Common myeloid progenitor, CD34-positive (primary cell): ENCODE measurements at regions not wholly inside any gene's neighbourhood (a gene's known extent, or its start where the extent isn't known, plus 50 kb on each side); places are given as distances from the start of the nearest gene placed in this dataset.

Experiments used
- CTCF ChIA-PET: fragments of 350-600 bp; sonication (Branson Sonifier 250); formaldehyde crosslinking; loops from one replicate; lab custom pipeline; 2021; ENCODE audit warnings: antibody characterized with exemption; lab: Charles Lee
- POLR2A ChIA-PET: fragments of 350-600 bp; sonication (Branson Sonifier 250); formaldehyde crosslinking; loops from one replicate; lab custom pipeline; 2021; ENCODE audit warnings: antibody characterized with exemption; lab: Charles Lee
- DNase-seq, 3 donors: peaks; one replicate each; pipeline versions ENCODE4 v3.0.0 to v3.0.0-alpha.2; 2013
- H3K27ac ChIP-seq, 2 experiments: 1 replicate in 1 of 2; 2 replicates in 1 of 2; pipeline ENCODE4 v1.7.0; 2013; ENCODE audit warnings: inconsistent platforms in 2 of 2, low read length in 2 of 2, mild to moderate bottlenecking in 2 of 2, low read depth in 1 of 2, moderate library complexity in 1 of 2; ENCODE audit not compliant: severe bottlenecking in 2 of 2, insufficient read depth in 1 of 2, poor library complexity in 1 of 2
- H3K27me3 ChIP-seq, 5 experiments: replicated peaks in 2 of 5; 1 replicate in 3 of 5; 2 replicates in 2 of 5; pipeline versions ENCODE4 v1.6.1 to v1.7.0; 2013; ENCODE audit warnings: low read length in 4 of 5, mild to moderate bottlenecking in 2 of 5, moderate library complexity in 2 of 5, inconsistent platforms in 1 of 5; ENCODE audit not compliant: insufficient read depth in 5 of 5, control insufficient read depth in 4 of 5
- H3K36me3 ChIP-seq, 4 experiments: 1 replicate in 2 of 4; 2 replicates in 2 of 4; pipeline versions ENCODE4 v1.6.1 to v1.7.0; 2013; ENCODE audit warnings: low read length in 3 of 4, control low read depth in 1 of 4, mild to moderate bottlenecking in 1 of 4; ENCODE audit not compliant: control insufficient read depth in 4 of 4, insufficient read depth in 4 of 4
- H3K4me1 ChIP-seq, 4 experiments: 1 replicate in 3 of 4; 2 replicates in 1 of 4; pipeline versions ENCODE4 v1.6.1 to v1.7.1; 2013; ENCODE audit warnings: low read length in 3 of 4, mild to moderate bottlenecking in 3 of 4, control low read depth in 1 of 4, inconsistent platforms in 1 of 4, moderate library complexity in 1 of 4; ENCODE audit not compliant: control insufficient read depth in 4 of 4, insufficient read depth in 4 of 4; ENCODE audit errors: control extremely low read depth in 1 of 4
- H3K4me3 ChIP-seq, 7 experiments: 1 replicate in 4 of 7; 2 replicates in 3 of 7; pipeline versions ENCODE4 v1.5.1 to v1.7.0; 2013; ENCODE audit warnings: mild to moderate bottlenecking in 7 of 7, low read length in 6 of 7, moderate library complexity in 6 of 7, inconsistent platforms in 2 of 7, low read depth in 2 of 7, control low read depth in 1 of 7; ENCODE audit not compliant: insufficient read depth in 4 of 7, control insufficient read depth in 1 of 7; ENCODE audit errors: extremely low read depth in 1 of 7
- H3K9me3 ChIP-seq, 5 experiments: 1 replicate in 4 of 5; 2 replicates in 1 of 5; pipeline versions ENCODE4 v1.6.1 to v1.7.1; 2013; ENCODE audit warnings: low read length in 4 of 5, mild to moderate bottlenecking in 2 of 5, inconsistent platforms in 1 of 5, low read depth in 1 of 5, moderate library complexity in 1 of 5; ENCODE audit not compliant: control insufficient read depth in 4 of 5, insufficient read depth in 2 of 5; ENCODE audit errors: control extremely low read depth in 1 of 5
- WGBS: methylation state at CpG from one replicate; pipeline ENCODE4 v1.1.5; 2013; ENCODE audit not compliant: insufficient coverage; 5-methylcytosine and 5-hydroxymethylcytosine counted together

GRCh38 chr2:226052772-226053416 is 653.4 kb downstream of the NYAP2 start:
- Histone ChIP-seq H3K27me3 (no peaks in the 10 kb centered on the region), H3K4me1 (no peaks in the 10 kb centered on the region), H3K4me3 (no peak overlapping the region), H3K36me3 (no peaks in the 10 kb centered on the region), H3K9me3 (peaks cover 0 to 3% (median 0%) of the 10 kb centered on the region in 5 experiments), H3K27ac (no peak overlapping the region)
- ChIA-PET CTCF (no interaction called here), POLR2A (no interaction called here)
- WGBS, result 100% methylated on average over 3 of the region's 6 CpGs
- DNase-seq, result no peak

GRCh38 chr2:226050822-226051221 is 651.3 kb downstream of the NYAP2 start:
- H3K9me3 ChIP-seq, result no peaks in the 10 kb centered on the region
- no peak overlapping the region for H3K4me3 ChIP-seq
- ChIA-PET POLR2A (no interaction called here), CTCF (no interaction called here)
- no peaks in the 10 kb centered on the region for H3K36me3 ChIP-seq
- H3K27me3 ChIP-seq, result no peaks in the 10 kb centered on the region
- H3K4me1 ChIP-seq, result no peaks in the 10 kb centered on the region
- WGBS, result 100% methylated on average over 2 of the region's 5 CpGs
- DNase-seq, result no peak
- no peak overlapping the region for H3K27ac ChIP-seq

- H3K4me3 ChIP-seq, result no peak overlapping the region
- no peaks in the 10 kb centered on the region for H3K27me3 ChIP-seq
- H3K36me3 ChIP-seq, result no peaks in the 10 kb centered on the region
- no peaks in the 10 kb centered on the region for H3K4me1 ChIP-seq
- POLR2A ChIA-PET, result no interaction called here
- H3K9me3 ChIP-seq, result no peaks in the 10 kb centered on the region
- DNase-seq, result no peak
- CTCF ChIA-PET, result no interaction called here
- WGBS, result 76% methylated on average over 3 of the region's 4 CpGs
- no peak overlapping the region for H3K27ac ChIP-seq
Measured at GRCh38 chr2:226048611-226049010, 649.1 kb downstream of the NYAP2 start.

GRCh38 chr2:226045080-226045479 is 645.6 kb downstream of the NYAP2 start:
- Histone ChIP-seq H3K27ac (no peak overlapping the region), H3K4me3 (no peak overlapping the region), H3K9me3 (no peaks in the 10 kb centered on the region), H3K36me3 (no peaks in the 10 kb centered on the region), H3K27me3 (no peaks in the 10 kb centered on the region), H3K4me1 (no peaks in the 10 kb centered on the region)
- no peak for DNase-seq
- ChIA-PET CTCF (no interaction called here), POLR2A (no interaction called here)
- 99% methylated on average over 8 of the region's 8 CpGs for WGBS

GRCh38 chr2:226040344-226040900 is 640.9 kb downstream of the NYAP2 start:
- 86% methylated on average over 2 of the region's 2 CpGs for WGBS

GRCh38 chr2:226037526-226037925 is 638.0 kb downstream of the NYAP2 start:
- CTCF ChIA-PET, result no interaction called here
- 100% methylated on average over 1 of the region's 2 CpGs for WGBS

More at GRCh38 chr2:226040344-226040900, 640.9 kb downstream of the NYAP2 start:
- Histone ChIP-seq H3K36me3 (no peaks in the 10 kb centered on the region), H3K27me3 (no peaks in the 10 kb centered on the region), H3K4me1 (no peaks in the 10 kb centered on the region), H3K9me3 (peaks cover 0 to 4% (median 0%) of the 10 kb centered on the region in 5 experiments), H3K27ac (no peak overlapping the region), H3K4me3 (no peak overlapping the region)
- no peak for DNase-seq
- CTCF ChIA-PET, result interaction anchor here (1.4 kb wide), 1 partner anchor 9 kb away, joined by 4 read pairs; no protein-coding TSS in a partner anchor
- POLR2A ChIA-PET, result no interaction called here

More at GRCh38 chr2:226037526-226037925, 638.0 kb downstream of the NYAP2 start:
- POLR2A ChIA-PET, result no interaction called here
- no peaks in the 10 kb centered on the region for H3K36me3 ChIP-seq
- H3K9me3 ChIP-seq, result peaks cover 0 to 4% (median 0%) of the 10 kb centered on the region in 5 experiments
- H3K27me3 ChIP-seq, result peaks cover 0 to 2% (median 0%) of the 10 kb centered on the region in 5 experiments
- H3K27ac ChIP-seq, result no peak overlapping the region
- no peaks in the 10 kb centered on the region for H3K4me1 ChIP-seq
- no peak for DNase-seq
- no peak overlapping the region for H3K4me3 ChIP-seq
